Activated CD4-positive, alpha-beta T cell treated with anti-CD3 and anti-CD28 coated beads, Interleukin-10, Interleukin-2, amounts not matched to agents 100 ng/mL and 50 ng/mL, durations not matched to agents 16 hours and 8 hours (primary cell): ENCODE measurements at regions not wholly inside any gene's neighbourhood (a gene's known extent, or its start where the extent isn't known, plus 50 kb on each side); places are given as distances from the start of the nearest gene placed in this dataset.
"Not testable (repeated sequence)": the region's sequence is repeated elsewhere in the genome, so short reads cannot be mapped to it uniquely, and the experiment has no call there.

Experiments used
- DNase-seq: peaks from one replicate; pipeline ENCODE4 v3.0.0-alpha.2; 2020

DNA sequence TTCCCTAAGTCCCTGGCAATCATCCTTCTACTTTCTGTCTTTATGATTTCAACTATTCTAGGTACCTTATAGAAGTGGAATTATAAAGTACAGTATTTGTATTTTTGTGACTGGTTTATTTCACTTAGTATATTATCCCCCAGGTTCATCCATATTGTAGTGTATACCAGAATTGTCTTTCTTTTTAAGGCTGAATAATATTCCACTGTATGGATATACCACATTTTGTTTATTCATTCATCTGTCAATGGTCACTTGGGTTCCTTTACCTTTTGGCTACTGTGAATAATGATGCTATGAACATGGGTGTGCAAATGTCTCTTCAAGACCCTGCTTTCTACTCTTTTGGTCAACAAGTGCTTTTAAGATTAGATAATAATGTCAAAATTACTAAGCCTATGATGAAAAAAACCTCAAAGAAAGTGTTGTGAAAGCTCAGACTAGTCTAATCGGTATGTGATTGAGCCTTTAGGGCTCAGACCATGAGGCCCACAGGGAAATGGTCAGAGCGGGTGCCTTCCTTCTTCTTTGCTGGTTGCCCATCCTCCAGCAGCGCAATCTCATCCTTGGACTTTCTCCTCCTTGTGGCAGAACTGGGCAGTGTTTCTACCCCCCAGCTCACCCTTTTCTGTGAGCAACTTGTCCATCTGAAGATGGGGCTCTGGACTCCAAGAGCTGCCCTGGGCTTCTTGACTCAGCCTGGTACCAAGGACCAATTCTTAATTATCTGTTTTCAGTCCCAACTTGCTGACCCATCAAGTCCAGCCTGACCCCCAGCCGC is 105.4 kb downstream of the TTC8 start:
- DNase-seq, result no peak

DNA sequence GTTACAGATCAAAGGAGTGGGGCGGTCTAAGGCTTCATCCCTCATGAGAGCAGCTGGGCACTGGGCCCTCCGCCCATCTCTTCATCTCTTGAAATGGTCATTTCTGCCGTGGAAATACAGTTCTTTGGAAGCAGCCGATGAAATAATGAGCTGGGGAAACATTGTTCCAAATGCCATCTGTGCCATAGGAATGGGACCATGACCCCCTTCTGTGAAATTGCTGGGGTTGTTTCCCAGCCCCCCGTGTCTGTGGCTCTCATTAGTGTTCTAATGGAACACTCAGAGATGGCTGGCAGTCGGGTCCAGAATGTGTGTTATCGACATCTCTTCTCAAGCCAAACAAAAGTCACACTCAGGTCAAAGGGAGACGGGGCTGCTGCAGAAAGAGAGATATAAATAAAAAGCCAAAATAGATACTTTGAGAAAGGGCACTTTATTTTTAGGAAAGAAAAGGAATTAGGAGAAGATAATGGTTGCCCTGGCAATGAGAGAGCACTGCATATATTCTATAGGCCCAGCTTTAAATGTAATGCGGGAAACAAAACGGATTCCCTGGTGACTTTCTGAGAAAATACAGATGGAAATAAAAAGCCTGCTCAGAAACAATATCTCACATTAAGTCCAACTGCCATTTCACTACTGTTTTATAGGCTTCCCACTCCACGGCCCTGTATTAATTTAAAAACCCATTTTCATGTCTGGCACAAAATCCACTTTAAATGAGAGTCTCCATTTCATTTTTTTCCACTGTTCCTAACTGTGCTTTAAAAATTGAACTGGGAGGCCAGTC is 107.1 kb downstream of the TTC8 start:
- DNase-seq, result no peak

DNA sequence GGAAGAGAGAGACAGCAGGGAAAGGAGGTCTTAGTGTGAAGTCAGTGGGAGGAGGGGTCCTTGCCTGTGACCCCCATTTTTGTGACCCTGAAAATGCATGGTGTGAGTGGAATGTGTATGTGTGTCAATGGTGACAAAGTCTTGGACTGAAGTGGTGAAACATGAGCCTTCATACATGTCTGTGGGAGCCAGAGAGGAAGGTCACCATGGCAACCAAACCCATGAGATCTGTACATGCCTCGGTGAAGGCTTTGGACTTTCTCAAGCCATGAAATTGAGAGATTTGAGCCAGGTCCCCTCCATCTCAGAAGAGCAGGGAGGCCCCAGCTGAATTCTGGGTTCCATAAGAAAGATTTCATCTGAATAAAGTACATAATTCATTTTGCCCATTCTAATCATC is 108.7 kb downstream of the TTC8 start:
- no peak for DNase-seq

DNA sequence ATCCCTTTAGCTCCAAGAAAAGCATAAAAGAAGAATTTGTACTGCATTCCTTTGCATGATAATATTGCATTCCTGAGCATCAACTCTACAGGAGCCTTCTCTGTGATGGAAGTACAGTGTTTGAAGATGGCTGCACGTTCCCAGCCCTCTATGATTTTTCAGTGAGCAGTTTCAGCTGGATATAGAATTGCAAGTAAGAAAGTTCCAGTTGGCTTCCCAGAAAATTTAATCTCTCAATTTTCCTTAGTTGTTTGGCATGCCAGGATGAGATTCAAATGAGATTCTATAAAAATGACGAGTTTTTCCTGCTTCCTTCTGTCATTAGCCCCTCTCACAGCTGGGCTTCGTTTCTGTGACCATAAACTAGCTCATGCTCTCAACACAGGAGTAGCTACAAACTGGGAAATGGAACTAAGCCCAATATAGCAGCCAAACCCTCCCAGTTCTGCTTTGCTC is 109.9 kb downstream of the TTC8 start:
- DNase-seq, result no peak

DNA sequence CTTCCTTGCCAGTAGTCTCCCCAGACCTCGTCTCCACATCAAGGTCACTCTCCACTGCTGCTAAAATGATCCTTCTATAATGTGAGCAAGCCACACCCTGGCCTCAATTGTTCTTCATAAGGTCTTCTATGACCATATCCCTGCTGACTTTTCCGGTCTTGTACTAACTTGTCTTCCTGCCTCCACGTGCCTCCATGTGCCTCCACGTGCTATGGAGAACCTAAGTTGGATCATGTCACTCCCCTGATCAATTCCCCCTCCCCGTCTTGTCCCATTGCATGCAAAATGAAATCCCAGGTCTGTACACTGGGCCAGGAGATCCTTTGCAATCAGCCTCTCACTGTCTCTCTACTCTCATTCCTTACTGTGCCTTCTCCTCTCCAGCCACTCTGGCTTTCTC is 110.6 kb downstream of the TTC8 start:
- DNase-seq, result no peak

DNA sequence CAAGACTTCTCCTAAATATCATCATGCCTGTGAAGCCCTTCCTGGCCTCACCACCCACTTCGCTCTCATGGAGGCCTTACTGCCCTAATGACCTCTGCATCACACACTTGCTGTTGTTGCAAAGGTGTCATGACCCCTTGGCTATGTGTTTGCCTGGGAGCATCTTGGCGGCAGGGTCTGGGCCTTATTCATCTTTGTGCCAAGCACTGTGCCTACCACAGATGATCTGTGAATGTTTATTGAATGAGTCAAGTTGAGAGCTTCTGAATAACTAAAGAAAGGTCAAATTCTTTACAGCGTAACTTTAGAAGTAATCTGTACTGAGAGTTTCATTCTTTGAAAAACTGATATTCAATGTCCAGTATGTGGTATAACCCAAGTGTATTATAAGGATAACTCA is 113.3 kb downstream of the TTC8 start:
- DNase-seq, result no peak

GRCh38 chr14:88940671-88941070 is 116.2 kb downstream of the TTC8 start:
- no peak for DNase-seq

DNA sequence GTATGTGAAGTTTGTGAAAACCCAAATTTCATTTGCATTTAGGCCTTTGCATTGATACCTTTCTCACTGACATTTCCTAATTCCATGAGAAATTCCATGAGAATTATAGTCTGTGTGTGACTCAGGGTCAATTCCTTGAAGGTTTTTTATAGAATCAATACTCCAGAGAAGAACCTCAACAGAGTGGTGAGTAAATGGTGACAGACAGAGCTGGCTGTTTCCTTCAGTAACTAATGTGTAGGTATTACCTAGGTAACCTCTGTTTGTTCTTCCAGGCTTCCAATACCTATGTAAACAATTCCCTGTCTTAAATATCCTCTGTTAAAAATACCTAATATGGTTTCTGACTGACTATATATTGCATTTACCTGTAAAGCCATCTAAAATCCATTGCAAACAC is 117.0 kb downstream of the TTC8 start:
- DNase-seq, result no peak

DNA sequence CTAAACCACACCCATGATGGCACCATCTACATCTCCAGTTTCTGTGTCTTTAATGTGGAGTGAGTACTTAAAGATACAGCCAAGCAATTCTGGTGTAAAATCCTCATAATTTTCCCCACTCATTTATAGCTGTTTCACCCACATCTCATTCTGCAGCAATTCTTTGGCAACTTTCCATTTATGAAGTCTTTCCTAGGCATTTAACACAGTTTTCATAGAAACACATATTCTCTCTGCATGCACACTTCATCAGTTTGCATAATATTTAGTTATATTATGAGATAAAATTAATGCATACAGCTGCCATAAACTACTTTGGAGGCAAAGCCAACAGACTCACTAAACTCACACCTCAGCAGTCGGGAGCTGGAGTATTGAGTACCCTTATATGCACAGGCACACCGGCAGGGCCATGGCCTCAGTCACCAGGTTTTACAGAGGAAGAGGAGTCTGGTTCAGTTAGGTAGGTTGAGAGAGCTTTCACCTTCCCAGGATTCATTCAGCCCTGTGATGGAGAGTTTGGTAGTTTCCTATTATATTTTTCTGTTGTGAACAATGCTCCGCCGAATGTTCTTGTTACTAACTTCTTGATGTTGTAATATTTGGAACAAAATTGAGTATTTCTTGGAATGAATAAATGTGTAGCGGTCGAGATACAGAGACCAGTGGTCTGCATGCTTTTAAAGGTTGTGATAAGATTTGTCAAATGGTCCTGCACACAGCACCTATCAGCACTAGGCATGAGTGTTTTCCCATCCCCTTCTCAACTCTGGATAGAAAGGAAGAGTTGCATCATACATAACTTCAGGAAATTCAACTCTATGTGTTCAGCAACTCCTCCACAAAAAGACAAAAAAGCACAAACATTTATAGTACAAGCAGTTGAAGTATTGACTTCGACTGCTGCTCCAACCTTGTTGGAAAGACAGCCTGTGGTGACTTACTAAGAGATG is 123.5 kb downstream of the TTC8 start:
- no peak for DNase-seq

GRCh38 chr14:88950069-88950468 is 125.6 kb downstream of the TTC8 start:
- no peak for DNase-seq

DNA sequence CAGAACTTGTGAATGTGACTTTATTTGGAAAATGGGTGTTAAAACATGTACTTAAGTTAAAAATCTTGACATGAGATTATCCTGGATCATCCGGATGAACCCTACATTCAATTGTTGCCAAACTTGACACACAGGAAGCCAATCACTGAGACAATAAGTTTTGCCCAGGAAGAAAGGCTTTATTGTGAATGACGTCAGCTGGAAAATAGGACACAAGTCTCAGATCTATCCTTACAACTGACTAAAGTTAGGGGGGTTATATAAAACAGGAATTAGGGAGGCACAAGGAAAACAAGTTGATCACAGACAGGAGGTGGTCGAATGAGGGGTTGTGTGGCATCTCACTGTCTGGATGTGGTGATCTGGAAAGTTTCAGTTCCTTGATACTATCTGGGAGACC is 126.9 kb downstream of the TTC8 start:
- DNase-seq, result no peak

- no peak for DNase-seq
These were observed 128.4 kb downstream of the TTC8 start for GRCh38 chr14:88952901-88953300.

DNA sequence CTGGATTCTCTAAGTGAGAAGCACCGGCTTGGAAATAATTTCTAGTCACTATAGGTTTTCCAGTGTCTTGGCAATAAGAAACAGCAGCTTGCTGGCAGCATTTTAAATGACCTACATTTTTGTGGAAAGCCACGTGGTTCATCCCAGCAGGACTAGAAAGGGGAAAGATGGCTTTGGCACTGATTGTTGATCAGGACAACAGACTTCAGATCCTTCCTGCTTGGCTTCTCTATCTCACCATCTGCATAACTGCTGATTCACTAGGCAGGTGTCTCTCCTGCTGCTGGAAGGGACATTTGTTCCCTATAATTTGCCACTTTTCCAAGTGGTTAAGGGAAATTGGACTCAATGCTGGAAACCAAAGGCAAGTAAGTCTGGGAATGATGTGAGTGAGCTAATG is 131.0 kb downstream of the TTC8 start:
- DNase-seq, result no peak

DNA sequence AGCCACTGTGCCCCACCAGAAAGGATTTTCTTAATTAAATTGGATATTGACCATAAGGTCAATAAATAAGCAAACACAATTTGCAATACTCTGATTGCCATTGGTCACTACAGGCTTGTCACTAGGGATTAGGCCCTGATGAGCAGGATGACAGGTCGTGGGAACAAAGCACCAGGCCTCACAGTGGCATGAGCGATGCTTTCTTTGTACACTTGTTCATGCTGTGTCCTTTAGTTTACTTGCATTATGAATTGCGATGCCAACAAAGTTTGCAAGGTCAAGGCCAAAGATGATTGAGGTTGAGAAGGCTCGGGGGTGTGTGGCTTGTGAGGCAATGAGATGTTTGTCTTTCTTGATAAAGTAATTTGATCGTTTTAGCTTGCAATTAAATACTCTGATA is 136.0 kb downstream of the TTC8 start:
- no peak for DNase-seq

DNA sequence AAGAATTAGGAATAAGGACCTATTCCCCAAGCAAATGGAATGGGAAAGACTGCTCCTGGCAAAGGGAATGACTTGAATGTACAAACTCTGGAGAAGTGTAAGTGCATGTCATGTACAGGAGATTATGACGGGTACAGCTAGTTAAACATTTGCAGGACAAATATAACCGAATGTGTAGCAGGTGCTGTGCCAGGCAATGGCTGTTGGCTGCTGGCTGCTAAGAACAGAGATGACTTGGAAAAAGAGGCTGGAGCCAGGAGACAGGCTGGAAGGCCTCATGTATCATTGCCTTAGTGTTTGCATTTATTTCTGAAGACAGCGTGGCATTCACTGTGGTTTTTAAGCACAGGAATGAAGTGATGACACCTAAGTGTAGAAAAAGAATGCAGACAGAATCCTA is 136.8 kb downstream of the TTC8 start:
- no peak for DNase-seq

GRCh38 chr14:88962356-88962755 is 137.9 kb downstream of the TTC8 start:
- no peak for DNase-seq

DNA sequence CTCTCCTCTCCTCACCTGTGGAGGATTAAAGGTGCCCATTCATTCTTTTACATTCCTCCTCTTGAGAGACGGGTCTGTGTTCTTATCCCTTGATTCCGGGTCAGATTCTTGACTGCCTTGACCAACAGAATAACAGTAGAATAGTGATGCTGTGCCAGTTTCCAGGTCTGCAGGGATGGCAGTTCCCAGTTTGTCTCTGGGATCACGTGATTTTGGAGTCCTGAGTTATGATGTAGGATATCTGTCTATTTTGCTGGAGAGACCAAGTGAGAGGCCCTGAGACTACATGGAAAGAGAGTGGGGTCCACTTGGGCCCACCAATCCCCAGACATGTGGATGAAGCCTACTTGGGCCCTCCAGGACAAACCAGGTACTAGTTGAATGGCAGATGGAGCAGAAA is 142.8 kb downstream of the TTC8 start:
- DNase-seq, result no peak

GRCh38 chr14:88975043-88975830 is 150.8 kb downstream of the TTC8 start:
- no peak for DNase-seq

DNA sequence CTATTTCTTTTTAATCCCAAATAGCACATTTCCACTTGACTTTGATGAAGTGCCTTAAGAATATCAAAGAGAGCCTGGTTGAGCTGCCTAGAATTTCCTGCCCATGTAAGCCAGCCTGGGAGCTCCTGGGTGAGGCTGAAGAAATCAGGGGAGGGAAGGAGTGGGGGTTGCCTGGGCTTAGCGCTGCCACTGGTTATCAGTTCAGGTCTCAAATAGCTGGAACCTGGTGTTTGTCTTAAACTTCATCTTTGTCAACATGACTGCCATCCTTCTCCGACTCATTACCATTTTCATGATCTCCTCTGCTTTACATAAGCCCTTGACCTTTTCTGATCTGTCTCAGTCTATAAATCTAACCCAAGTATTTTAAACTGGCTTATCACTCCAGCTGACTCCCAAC is 151.5 kb downstream of the TTC8 start:
- DNase-seq, result no peak

- not testable (repeated sequence) for DNase-seq
These were observed 156.5 kb downstream of the TTC8 start for GRCh38 chr14:88980907-88981306.

GRCh38 chr14:88981948-88982347 is 157.5 kb downstream of the TTC8 start:
- DNase-seq, result no peak

GRCh38 chr14:88983755-88984154 is 159.3 kb downstream of the TTC8 start:
- no peak for DNase-seq
